HK-2 (cell line): ENCODE measurements at regions not wholly inside any gene's neighbourhood (a gene's known extent, or its start where the extent isn't known, plus 50 kb on each side); places are given as distances from the start of the nearest gene placed in this dataset.
A peak's percentile ranks its signal among the peaks of the same experiment; 100 is the strongest.

ENCODE experiments used
- DNase-seq: peaks from one replicate; pipeline ENCODE4 v3.0.0-alpha.2; 2018; ENCODE audit not compliant: unreplicated experiment

- DNase-seq = no peak
Measured at GRCh38 chr2:41846962-41847361, 200.9 kb upstream of the PKDCC start.

- no peak for DNase-seq
Measured at GRCh38 chr2:41847744-41848441, 199.9 kb upstream of the PKDCC start.

GRCh38 chr2:41851554-41851953 is 196.3 kb upstream of the PKDCC start:
- DNase-seq = no peak

- DNase-seq = peak; percentile 45
Measured at GRCh38 chr2:41853427-41854191, 194.2 kb upstream of the PKDCC start.

- DNase-seq = peak; percentile 22
Measured at GRCh38 chr2:41854227-41854626, 193.6 kb upstream of the PKDCC start.

- no peak for DNase-seq
Measured at GRCh38 chr2:41856946-41857345, 190.9 kb upstream of the PKDCC start.

GRCh38 chr2:41859615-41860514 is 188.0 kb upstream of the PKDCC start:
- DNase-seq = peak; percentile 28

- no peak for DNase-seq
Measured at GRCh38 chr2:41863062-41863461, 184.8 kb upstream of the PKDCC start.

- DNase-seq = no peak
Measured at GRCh38 chr2:41865263-41865662, 182.6 kb upstream of the PKDCC start.

- DNase-seq = no peak
Measured at GRCh38 chr2:41867553-41867952, 180.3 kb upstream of the PKDCC start.

- DNase-seq = peak; percentile 73
Measured at GRCh38 chr2:41869542-41870264, 178.1 kb upstream of the PKDCC start.

- no peak for DNase-seq
Measured at GRCh38 chr2:41870265-41870585, 177.6 kb upstream of the PKDCC start.

- DNase-seq = no peak
Measured at GRCh38 chr2:41871080-41871479, 176.7 kb upstream of the PKDCC start.

- DNase-seq = no peak
Measured at GRCh38 chr2:41872646-41873045, 175.2 kb upstream of the PKDCC start.

GRCh38 chr2:41873102-41874031 is 174.5 kb upstream of the PKDCC start:
- DNase-seq = no peak

GRCh38 chr2:41877114-41877678 is 170.6 kb upstream of the PKDCC start:
- DNase-seq = no peak

- DNase-seq = no peak
Measured at GRCh38 chr2:41878056-41878455, 169.8 kb upstream of the PKDCC start.

GRCh38 chr2:41878716-41879234 is 169.0 kb upstream of the PKDCC start:
- no peak for DNase-seq

GRCh38 chr2:41879235-41879916 is 168.4 kb upstream of the PKDCC start:
- no peak for DNase-seq
